ENCODE measurements at regions not wholly inside any gene's neighbourhood (a gene's known extent, or its start where the extent isn't known, plus 50 kb on each side); places are given as distances from the start of the nearest gene placed in this dataset.

DNA sequence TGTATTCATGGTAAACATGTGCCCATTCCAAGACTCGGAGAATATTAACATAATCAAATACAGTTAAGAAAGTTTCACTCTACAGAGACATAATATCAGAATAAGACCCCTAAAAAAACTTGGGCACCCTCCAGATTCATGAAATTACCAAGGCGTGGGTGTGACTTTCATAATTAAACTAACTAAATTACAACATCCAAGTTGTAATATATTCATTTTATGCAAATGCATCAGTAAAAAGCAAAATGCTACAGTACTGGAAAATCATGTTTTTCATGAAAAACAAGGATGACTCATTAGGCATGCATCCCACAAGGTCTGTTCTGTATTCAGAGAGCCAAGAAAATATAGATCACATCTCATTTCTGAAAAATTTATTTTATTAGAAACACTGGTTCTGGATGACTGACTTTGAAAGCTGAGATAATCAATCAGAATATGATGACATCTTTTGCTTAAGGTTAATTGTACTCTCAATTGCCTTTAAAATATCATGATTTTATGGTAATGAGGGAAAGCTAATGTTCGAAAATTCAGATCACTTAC lies 248.8 kb upstream of the SMIM30 start:
- DNase-seq (no peak), ATAC-seq (no peak)
- H3K27ac ChIP-seq = no peak overlapping the region

DNA sequence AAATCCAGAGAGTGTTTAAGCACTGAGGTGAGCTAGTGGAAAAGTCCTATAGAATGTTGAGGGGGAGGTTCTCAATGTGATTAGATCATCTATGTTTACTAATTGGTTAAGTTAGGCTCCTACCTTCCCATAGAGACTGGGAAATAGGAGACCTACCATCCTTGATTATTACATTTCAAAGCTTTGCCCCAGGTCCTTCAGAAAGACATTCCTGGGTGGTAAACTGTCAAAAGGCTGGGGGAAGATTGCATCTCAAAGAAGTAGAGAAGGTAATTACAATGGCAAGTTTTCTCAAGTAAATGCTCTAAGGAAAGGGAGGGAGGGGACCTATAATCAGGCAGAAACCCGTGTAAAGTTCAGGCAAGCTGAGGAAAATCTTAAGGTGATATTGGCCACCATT lies 247.8 kb upstream of the SMIM30 start:
- 7% methylated on average over 1 of the region's 1 CpG for WGBS (ENCODE audit: insufficient coverage, low coverage, low lambda C conversion rate, missing lambda C conversion rate)
- H3K4me3 ChIP-seq = no peak overlapping the region
- no peaks in the 10 kb centered on the region for H3K36me3 ChIP-seq
- ATAC-seq (no peak), DNase-seq (no peak)
- no peaks in the 10 kb centered on the region for H3K27me3 ChIP-seq
- TF ChIP-seq, protein P1, sequence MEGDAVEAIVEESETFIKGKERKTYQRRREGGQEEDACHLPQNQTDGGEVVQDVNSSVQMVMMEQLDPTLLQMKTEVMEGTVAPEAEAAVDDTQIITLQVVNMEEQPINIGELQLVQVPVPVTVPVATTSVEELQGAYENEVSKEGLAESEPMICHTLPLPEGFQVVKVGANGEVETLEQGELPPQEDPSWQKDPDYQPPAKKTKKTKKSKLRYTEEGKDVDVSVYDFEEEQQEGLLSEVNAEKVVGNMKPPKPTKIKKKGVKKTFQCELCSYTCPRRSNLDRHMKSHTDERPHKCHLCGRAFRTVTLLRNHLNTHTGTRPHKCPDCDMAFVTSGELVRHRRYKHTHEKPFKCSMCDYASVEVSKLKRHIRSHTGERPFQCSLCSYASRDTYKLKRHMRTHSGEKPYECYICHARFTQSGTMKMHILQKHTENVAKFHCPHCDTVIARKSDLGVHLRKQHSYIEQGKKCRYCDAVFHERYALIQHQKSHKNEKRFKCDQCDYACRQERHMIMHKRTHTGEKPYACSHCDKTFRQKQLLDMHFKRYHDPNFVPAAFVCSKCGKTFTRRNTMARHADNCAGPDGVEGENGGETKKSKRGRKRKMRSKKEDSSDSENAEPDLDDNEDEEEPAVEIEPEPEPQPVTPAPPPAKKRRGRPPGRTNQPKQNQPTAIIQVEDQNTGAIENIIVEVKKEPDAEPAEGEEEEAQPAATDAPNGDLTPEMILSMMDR (IDR thresholded peaks at IDR 0.05) = no peak
- no peak for TF ChIP-seq POLR2A (IDR thresholded peaks at IDR 0.05)
- H3K4me1 ChIP-seq = no peaks in the 10 kb centered on the region
- H3K9me3 ChIP-seq = no peaks in the 10 kb centered on the region
- intact Hi-C loops (cut with DNase I) = no loop called here
- H3K27ac ChIP-seq = no peak overlapping the region

More for the DNA sequence above, 248.8 kb upstream of the SMIM30 start:
- TF ChIP-seq POLR2A (IDR thresholded peaks at IDR 0.05) = no peak
- TF ChIP-seq, protein P1 (IDR thresholded peaks at IDR 0.05) = no peak
- no peaks in the 10 kb centered on the region for H3K36me3 ChIP-seq
- no peak overlapping the region for H3K4me3 ChIP-seq
- WGBS (ENCODE audit: insufficient coverage, low coverage, low lambda C conversion rate, missing lambda C conversion rate) = 47% methylated on average over 3 of the region's 3 CpGs
- H3K9me3 ChIP-seq = no peaks in the 10 kb centered on the region
- intact Hi-C loops (cut with DNase I) = no loop called here
- H3K4me1 ChIP-seq = no peaks in the 10 kb centered on the region
- no peaks in the 10 kb centered on the region for H3K27me3 ChIP-seq

GRCh38 chr7:113349339-113349738 lies 231.0 kb upstream of the SMIM30 start:
- intact Hi-C loops (cut with DNase I) = no loop called here
- 46% methylated on average over 4 of the region's 4 CpGs for WGBS (ENCODE audit: insufficient coverage, low coverage, low lambda C conversion rate, missing lambda C conversion rate)
- Histone ChIP-seq H3K27me3 (no peaks in the 10 kb centered on the region), H3K4me3 (no peak overlapping the region), H3K27ac (no peak overlapping the region), H3K36me3 (no peaks in the 10 kb centered on the region), H3K9me3 (no peaks in the 10 kb centered on the region), H3K4me1 (no peaks in the 10 kb centered on the region)
- ATAC-seq (no peak), DNase-seq (no peak)
- no peak for TF ChIP-seq POLR2A (IDR thresholded peaks at IDR 0.05)
- TF ChIP-seq, protein P1 (IDR thresholded peaks at IDR 0.05) = no peak

GRCh38 chr7:113339661-113340060 lies 221.3 kb upstream of the SMIM30 start:
- Histone ChIP-seq H3K9me3 (no peaks in the 10 kb centered on the region), H3K4me3 (no peak overlapping the region), H3K4me1 (no peaks in the 10 kb centered on the region), H3K27me3 (no peaks in the 10 kb centered on the region), H3K27ac (no peak overlapping the region), H3K36me3 (no peaks in the 10 kb centered on the region)
- TF ChIP-seq POLR2A (IDR thresholded peaks at IDR 0.05) = no peak
- TF ChIP-seq, protein P1 (IDR thresholded peaks at IDR 0.05) = no peak
- DNase-seq (no peak), ATAC-seq (no peak)
- intact Hi-C loops (cut with DNase I) = no loop called here
- WGBS (ENCODE audit: insufficient coverage, low coverage, low lambda C conversion rate, missing lambda C conversion rate) = 71% methylated on average over 1 of the region's 1 CpG
